Suprapubic skin (tissue), 4 donors: ENCODE measurements at regions not wholly inside any gene's neighbourhood (a gene's known extent, or its start where the extent isn't known, plus 50 kb on each side); places are given as distances from the start of the nearest gene placed in this dataset.

Experiments
- CTCF ChIP-seq, 2 donors: fragments of 200-600 bp in 1 of 2; fragments of 450-650 bp in 1 of 2; sonication (generic) in 1 of 2; IDR thresholded peaks; one replicate each; pipeline ENCODE4 v1.5.1; 2016 to 2019; ENCODE audit warnings: antibody characterized with exemption in 2 of 2, mild to moderate bottlenecking in 1 of 2, moderate library complexity in 1 of 2
- POLR2A ChIP-seq, 2 donors: fragments of 450-650 bp; IDR thresholded peaks; one replicate each; pipeline ENCODE4 v1.6.1; 2017; ENCODE audit warnings: antibody characterized with exemption in 2 of 2, mild to moderate bottlenecking in 2 of 2, moderate library complexity in 2 of 2
- POLR2AphosphoS5 ChIP-seq, 3 donors: sonication (generic); formaldehyde crosslinking; IDR thresholded peaks; one replicate each; pipeline ENCODE4 v1.6.1; 2017; ENCODE audit warnings: antibody characterized with exemption in 3 of 3

DNA sequence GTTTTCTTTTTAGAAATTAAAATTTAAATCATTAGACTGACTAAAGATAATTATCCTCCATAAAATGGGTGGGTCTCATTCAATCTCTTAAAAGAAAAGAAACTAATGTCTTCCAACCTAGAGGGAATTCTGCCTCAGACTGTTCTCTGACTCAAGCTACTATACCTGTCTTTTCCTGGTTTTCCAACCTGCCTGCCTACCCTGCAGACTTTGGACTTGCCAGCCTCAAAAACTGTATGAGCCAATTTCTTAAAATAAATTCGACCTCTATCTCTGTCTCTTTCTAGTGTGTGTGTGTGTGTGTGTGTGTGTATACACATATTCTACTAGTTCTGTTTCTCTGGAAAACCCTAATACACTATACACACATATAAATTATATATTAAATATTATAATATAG is 847.3 kb downstream of the PCDH17 start:
- no peak for TF ChIP-seq CTCF (IDR thresholded peaks at IDR 0.05)
- no peak for TF ChIP-seq POLR2A (IDR thresholded peaks at IDR 0.05)
- TF ChIP-seq POLR2AphosphoS5 (IDR thresholded peaks at IDR 0.05), result no peak
